Bronchial epithelial cell (primary cell): ENCODE measurements at regions not wholly inside any gene's neighbourhood (a gene's known extent, or its start where the extent isn't known, plus 50 kb on each side); places are given as distances from the start of the nearest gene placed in this dataset.

Experiments
- DNase-seq: peaks from one replicate; pipeline ENCODE4 v3.0.0-alpha.2; 2010; ENCODE audit warnings: low read depth
- FAIRE-seq: peaks from 2 replicates; lab custom pipeline; 2011; peaks lifted over from hg19 to GRCh38; lab: Jason Lieb, UNC
- H3K27me3 ChIP-seq: 2 replicates; pipeline ENCODE4 v1.5.1; 2011; ENCODE audit warnings: low read length; ENCODE audit not compliant: control insufficient read depth, insufficient read depth
- H3K36me3 ChIP-seq: 2 replicates; pipeline ENCODE4 v1.5.1; 2011; ENCODE audit warnings: low read length; ENCODE audit not compliant: control insufficient read depth, insufficient read depth
- H3K4me3 ChIP-seq: 2 replicates; pipeline ENCODE4 v1.5.1; 2011; ENCODE audit warnings: mild to moderate bottlenecking, low read depth, low read length, control low read depth
- CTCF ChIP-seq: IDR thresholded peaks from 2 replicates; pipeline ENCODE4 v1.5.1; 2011; ENCODE audit warnings: mild to moderate bottlenecking, moderate library complexity, low read length, control low read depth, inconsistent platforms; ENCODE audit not compliant: insufficient read depth, severe bottlenecking

GRCh38 chr13:99072356-99072755, 94.5 kb upstream of the DOCK9 start:
- no peak for FAIRE-seq
- DNase-seq = no peak

GRCh38 chr13:99072941-99073340, 95.1 kb upstream of the DOCK9 start:
- no peak for FAIRE-seq

More at GRCh38 chr13:99072356-99072755, 94.5 kb upstream of the DOCK9 start:
- no peak for TF ChIP-seq CTCF
- H3K4me3 ChIP-seq = no peak overlapping the region
- H3K27me3 ChIP-seq = no peaks in the 10 kb centered on the region
- no peaks in the 10 kb centered on the region for H3K36me3 ChIP-seq

GRCh38 chr13:99074693-99075092, 96.8 kb upstream of the DOCK9 start:
- Histone ChIP-seq H3K27me3 (no peaks in the 10 kb centered on the region), H3K4me3 (no peak overlapping the region), H3K36me3 (peaks cover 2% of the 10 kb centered on the region)
- no peak for FAIRE-seq
- DNase-seq = no peak
- TF ChIP-seq CTCF = no peak

More at GRCh38 chr13:99072941-99073340, 95.1 kb upstream of the DOCK9 start:
- TF ChIP-seq CTCF = no peak
- DNase-seq = no peak
- Histone ChIP-seq H3K27me3 (no peaks in the 10 kb centered on the region), H3K4me3 (no peak overlapping the region), H3K36me3 (peaks cover 2% of the 10 kb centered on the region)

- Histone ChIP-seq H3K36me3 (peaks cover 2% of the 10 kb centered on the region), H3K27me3 (no peaks in the 10 kb centered on the region), H3K4me3 (no peak overlapping the region)
- DNase-seq (no peak), FAIRE-seq (no peak)
- TF ChIP-seq CTCF = no peak
Measured at GRCh38 chr13:99075268-99076191, 97.7 kb upstream of the DOCK9 start.

GRCh38 chr13:99078017-99078771, 100.3 kb upstream of the DOCK9 start:
- Histone ChIP-seq H3K4me3 (no peak overlapping the region), H3K27me3 (no peaks in the 10 kb centered on the region), H3K36me3 (peaks cover 2% of the 10 kb centered on the region)
- DNase-seq = no peak
- TF ChIP-seq CTCF = no peak
- FAIRE-seq = no peak
